Left ventricle myocardium inferior (tissue), 1 donor: ENCODE measurements at regions not wholly inside any gene's neighbourhood (a gene's known extent, or its start where the extent isn't known, plus 50 kb on each side); places are given as distances from the start of the nearest gene placed in this dataset.

Experiments
- DNase-seq: peaks from one replicate; pipeline ENCODE4 v3.0.0-alpha.2; 2020
- H3K27ac ChIP-seq: fragments of 200-600 bp; replicated peaks from 2 replicates; pipeline ENCODE4 v1.8.0; 2021
- H3K27me3 ChIP-seq: fragments of 200-600 bp; 2 replicates; pipeline ENCODE4 v1.8.0; 2021; ENCODE audit warnings: low read depth
- H3K36me3 ChIP-seq: fragments of 200-600 bp; 2 replicates; pipeline ENCODE4 v1.8.0; 2021
- H3K4me1 ChIP-seq: fragments of 200-600 bp; 2 replicates; pipeline ENCODE4 v1.8.0; 2021
- H3K4me3 ChIP-seq: fragments of 200-600 bp; 2 replicates; pipeline ENCODE4 v1.8.0; 2021; ENCODE audit warnings: mild to moderate bottlenecking, moderate library complexity
- H3K9me3 ChIP-seq: fragments of 200-600 bp; replicated peaks from 2 replicates; pipeline ENCODE4 v1.8.0; 2021
- CTCF ChIP-seq: fragments of 200-600 bp; IDR thresholded peaks from 2 replicates; pipeline ENCODE4 v1.8.0; 2021; ENCODE audit warnings: antibody characterized with exemption, mild to moderate bottlenecking, borderline replicate concordance
- intact Hi-C: fragments of 100-400 bp; cut with micrococcal nuclease; formaldehyde crosslinking; loops from one replicate; pipeline ENCODE4 v1.11.0; 2022
- donor health status: DM: no; HTN: yes; CAD: no; lungs with severe emphysema.

GRCh38 chr2:180177534-180177933 is 170.4 kb upstream of the CWC22 start:
- no peaks in the 10 kb centered on the region for H3K9me3 ChIP-seq
- intact Hi-C loops, result no loop called here

GRCh38 chr2:180175736-180176135 is 168.6 kb upstream of the CWC22 start:
- intact Hi-C loops, result no loop called here
- Histone ChIP-seq H3K27me3 (no peaks in the 10 kb centered on the region), H3K36me3 (no peaks in the 10 kb centered on the region), H3K4me3 (no peak overlapping the region), H3K4me1 (no peaks in the 10 kb centered on the region), H3K27ac (no peak overlapping the region), H3K9me3 (no peaks in the 10 kb centered on the region)
- DNase-seq, result no peak
- TF ChIP-seq CTCF, result no peak

More at GRCh38 chr2:180177534-180177933, 170.4 kb upstream of the CWC22 start:
- no peak overlapping the region for H3K4me3 ChIP-seq
- no peaks in the 10 kb centered on the region for H3K27me3 ChIP-seq
- no peaks in the 10 kb centered on the region for H3K4me1 ChIP-seq
- no peak for DNase-seq
- no peak for TF ChIP-seq CTCF
- H3K36me3 ChIP-seq, result no peaks in the 10 kb centered on the region
- H3K27ac ChIP-seq, result no peak overlapping the region

- Histone ChIP-seq H3K9me3 (peaks cover 4% of the 10 kb centered on the region), H3K27ac (no peak overlapping the region), H3K27me3 (no peaks in the 10 kb centered on the region), H3K4me3 (no peak overlapping the region), H3K36me3 (no peaks in the 10 kb centered on the region), H3K4me1 (no peaks in the 10 kb centered on the region)
- no peak for TF ChIP-seq CTCF
- DNase-seq, result no peak
- intact Hi-C loops, result no loop called here
These were observed 167.5 kb upstream of the CWC22 start for GRCh38 chr2:180174580-180174979.

GRCh38 chr2:180169474-180169873 is 162.4 kb upstream of the CWC22 start:
- Histone ChIP-seq H3K4me3 (no peak overlapping the region), H3K27me3 (no peaks in the 10 kb centered on the region), H3K9me3 (peaks cover 16% of the 10 kb centered on the region), H3K36me3 (no peaks in the 10 kb centered on the region), H3K4me1 (no peaks in the 10 kb centered on the region), H3K27ac (no peak overlapping the region)
- intact Hi-C loops, result no loop called here
- TF ChIP-seq CTCF, result no peak
- no peak for DNase-seq

- Histone ChIP-seq H3K27ac (no peak overlapping the region), H3K27me3 (no peaks in the 10 kb centered on the region), H3K4me1 (no peaks in the 10 kb centered on the region), H3K4me3 (no peak overlapping the region), H3K36me3 (no peaks in the 10 kb centered on the region), H3K9me3 (no peaks in the 10 kb centered on the region)
- TF ChIP-seq CTCF, result no peak
- intact Hi-C loops, result no loop called here
- DNase-seq, result no peak
These were observed 154.3 kb upstream of the CWC22 start for GRCh38 chr2:180161415-180161814.

GRCh38 chr2:180159921-180160320 is 152.8 kb upstream of the CWC22 start:
- Histone ChIP-seq H3K36me3 (no peaks in the 10 kb centered on the region), H3K4me3 (no peak overlapping the region), H3K9me3 (no peaks in the 10 kb centered on the region), H3K27ac (no peak overlapping the region), H3K27me3 (no peaks in the 10 kb centered on the region), H3K4me1 (no peaks in the 10 kb centered on the region)
- DNase-seq, result no peak
- intact Hi-C loops, result no loop called here
- no peak for TF ChIP-seq CTCF
